ENCODE measurements at regions not wholly inside any gene's neighbourhood (a gene's known extent, or its start where the extent isn't known, plus 50 kb on each side); places are given as distances from the start of the nearest gene placed in this dataset.
A peak's percentile ranks its signal among the peaks of the same experiment; 100 is the strongest.

DNA sequence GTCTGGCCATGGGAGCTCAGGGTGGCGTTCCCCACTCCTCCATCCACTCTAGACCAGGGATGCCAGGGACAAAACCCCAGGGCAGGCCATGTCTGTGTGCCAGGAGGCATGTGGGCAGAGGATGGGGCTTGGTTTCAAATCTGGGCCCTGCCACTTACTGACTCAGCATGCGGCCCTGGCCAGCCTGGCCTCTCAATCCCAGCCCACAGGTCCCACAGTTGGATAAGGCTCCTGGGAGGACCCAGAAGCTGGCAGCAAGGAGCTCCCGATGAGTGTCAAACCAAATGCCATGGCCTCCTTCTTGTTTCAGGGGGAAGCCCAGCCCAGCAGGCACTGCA is 1290.4 kb downstream of the BRD1 start:
- DNase-seq (ENCODE audit: low spot score) = no peak

DNA sequence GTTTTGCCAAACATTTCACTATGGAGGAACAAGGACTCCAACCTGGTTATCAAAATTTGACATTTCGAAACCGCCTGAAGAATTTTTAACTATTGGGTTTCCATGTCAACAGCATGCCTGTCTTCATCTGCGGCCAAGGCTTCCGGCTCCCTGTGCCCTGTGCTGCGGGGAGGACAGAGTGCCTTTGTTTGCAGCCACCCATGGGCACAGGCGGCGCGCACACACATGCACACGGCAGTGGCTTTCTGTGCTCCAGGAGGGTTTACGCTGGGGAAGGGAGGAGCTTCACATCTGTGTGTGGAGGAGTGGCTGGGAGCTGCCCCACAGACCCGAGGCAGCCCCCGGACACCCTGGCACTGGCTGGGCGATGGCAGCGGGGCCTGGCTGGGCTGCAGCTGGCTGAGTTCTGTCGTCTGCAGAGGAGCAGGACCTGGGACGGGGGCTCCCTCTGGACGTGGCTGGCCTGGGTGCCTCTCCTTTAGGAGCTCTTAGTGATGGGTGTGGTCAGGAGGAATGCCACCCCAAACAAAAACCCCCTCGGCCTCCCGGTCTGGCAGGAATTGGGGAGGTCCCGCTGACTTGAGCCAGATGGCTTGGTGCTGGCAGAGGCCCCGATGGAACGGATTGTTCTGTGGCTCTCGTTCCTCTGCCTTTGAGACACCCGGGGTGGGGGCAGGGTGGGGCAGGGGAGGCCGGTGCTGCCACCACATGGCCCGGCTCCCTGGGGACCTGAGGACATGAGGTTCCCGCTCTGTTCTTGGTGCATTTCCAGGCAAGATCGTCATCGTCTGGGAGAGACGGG is 1290.9 kb downstream of the BRD1 start:
- peak; percentile 92 for DNase-seq (ENCODE audit: low spot score)

DNA sequence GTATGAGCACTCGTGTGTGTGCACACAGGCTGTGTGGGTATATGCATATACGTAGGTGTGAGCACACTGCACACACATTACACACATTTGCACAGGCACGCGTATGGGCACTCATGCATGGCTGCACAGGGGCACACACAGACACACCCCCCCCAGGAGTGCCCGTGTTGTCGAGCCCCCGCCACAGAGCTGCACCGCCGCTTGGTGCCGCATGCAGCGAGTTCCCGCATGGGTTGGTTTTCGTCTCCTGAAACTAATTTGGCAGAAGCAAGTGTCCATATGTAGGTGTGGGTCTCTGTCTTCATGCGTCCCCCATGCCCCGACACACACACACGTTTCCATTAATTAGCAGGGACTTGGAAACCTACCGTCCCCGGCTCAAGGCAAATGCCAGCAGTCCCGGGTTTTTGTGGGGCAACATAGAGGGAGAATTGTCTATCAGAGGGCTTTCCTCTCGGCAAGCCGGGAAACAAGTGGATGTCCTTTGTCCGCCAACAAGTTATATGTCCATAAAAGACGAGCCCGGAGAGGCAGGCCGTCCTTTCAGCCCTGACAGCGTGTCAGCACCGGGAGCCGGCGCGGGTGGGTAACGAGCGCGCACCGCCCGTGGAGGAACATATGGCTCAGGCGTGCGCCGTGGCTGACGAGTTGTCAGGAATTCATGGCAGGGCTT is 1291.7 kb downstream of the BRD1 start:
- DNase-seq (ENCODE audit: low spot score) = peak; percentile 31

DNA sequence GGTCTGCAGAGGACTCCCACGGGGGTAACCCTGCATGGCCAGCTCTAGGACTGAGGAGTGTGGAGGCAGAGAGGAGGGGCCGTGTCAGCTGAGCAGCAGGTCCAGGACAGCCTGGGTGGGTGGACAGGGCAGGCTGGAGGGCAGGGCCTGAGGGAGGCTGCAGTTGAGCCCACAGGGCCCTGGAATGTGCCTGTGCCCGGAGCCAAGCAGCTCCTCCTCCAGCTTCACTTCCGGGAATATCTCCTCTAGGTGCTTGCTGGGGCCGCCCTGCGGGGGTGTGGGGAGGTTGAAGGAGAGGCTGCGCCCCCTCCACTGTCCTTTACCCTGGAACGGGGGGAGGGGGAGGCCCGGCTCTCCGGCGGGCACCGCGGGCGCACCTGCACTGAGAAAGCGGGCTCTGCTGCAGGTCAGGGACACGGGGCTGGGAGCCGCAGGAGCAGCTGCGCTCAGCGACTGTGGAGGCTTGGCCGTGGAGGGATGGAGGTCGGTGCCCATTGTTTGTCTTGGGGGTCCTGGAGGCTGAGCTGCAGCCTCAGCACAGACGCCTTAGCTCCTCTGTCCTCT is 1293.2 kb downstream of the BRD1 start:
- DNase-seq (ENCODE audit: low spot score) = no peak

DNA sequence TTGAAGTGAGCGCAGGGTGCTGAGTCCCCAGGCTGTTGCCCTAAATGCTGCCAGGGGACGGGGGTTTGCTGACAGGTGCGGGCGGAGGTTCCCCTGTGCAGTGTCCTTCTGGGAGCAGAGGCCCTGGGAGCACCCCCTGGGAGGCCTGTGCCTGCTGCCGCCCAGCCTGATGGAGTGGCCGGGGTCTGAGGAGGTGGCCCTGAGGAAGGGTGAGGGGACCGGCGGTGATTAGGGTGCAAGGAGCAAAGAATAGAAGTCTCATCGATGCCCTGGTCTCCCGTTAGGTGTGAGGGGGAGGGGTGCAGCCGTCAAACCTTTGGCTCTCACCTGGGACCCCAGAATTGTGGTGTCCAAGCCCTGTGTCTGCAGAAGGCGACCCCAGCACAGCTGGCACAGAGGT is 1294.7 kb downstream of the BRD1 start:
- no peak for DNase-seq (ENCODE audit: low spot score)

DNA sequence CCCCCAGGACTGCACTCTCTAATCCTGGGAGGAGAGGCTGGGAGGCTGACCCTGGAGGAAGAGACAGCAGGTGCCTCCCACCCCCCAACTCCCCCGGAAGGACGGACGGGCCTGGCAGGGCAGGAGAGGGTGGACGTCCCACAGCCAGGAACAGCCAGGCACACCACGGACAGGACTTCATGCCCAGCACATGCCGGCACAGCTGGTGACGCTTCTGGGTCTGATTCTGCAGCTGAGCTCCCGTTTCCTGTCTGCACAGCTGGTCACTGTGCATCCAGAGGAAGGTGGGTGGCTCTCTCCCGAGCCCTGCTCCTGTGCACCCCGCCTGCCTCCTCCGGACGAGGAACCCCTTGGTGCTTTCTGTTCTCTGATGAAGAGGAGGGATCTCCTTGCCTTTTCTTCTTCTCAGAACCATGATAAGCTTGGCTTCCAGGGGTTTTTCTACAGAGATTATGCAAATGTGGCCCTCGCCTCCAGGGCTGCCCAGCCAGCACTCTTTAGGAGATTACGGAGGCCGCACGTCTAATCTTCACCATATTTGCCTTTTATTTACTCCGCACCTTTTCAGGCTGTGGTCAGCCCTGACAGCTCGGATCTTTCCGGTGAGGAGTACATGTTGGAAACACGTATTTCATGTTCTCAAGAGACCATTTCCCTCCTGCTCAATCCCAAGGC is 1295.8 kb downstream of the BRD1 start:
- DNase-seq (ENCODE audit: low spot score) = no peak

DNA sequence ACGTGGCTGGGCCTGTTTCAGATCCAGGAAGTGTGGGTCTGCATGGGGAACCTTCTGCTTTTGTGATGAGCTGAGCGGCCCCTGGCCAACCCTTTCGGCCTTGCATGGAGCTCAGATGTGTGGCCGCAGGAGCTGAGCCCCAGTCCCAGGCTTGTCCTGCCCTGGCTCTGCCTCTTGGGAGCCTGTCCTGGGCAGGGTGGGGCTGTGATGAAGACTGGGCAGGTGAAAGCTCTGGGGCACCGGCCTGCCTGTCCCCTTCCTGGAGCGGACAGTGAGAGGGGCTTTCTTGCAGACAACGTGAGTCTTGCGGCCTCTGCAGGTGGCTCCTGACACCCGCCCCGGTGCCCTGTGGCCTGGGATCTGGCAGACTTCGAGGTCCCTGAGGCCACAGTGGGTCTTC is 1296.6 kb downstream of the BRD1 start:
- no peak for DNase-seq (ENCODE audit: low spot score)

DNA sequence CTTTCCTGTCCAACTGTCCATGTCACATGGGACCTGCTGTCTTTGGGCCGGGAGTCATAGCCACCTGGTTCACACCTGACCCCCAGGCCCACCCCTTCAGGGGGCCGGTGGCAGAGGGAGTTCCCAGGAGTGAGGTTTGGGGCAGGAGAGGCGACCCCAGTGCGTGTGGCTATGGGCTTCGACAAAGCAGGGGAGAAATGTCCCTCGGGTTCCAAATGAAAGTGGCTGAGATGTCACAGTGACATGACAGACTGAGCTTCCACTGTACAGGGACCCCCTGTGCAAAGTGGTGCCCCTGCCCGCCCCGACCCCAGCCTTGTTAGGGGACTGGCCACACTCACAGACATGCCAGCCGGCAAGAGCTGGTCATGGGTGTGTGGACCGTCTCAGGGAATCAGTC is 1297.0 kb downstream of the BRD1 start:
- DNase-seq (ENCODE audit: low spot score) = no peak

DNA sequence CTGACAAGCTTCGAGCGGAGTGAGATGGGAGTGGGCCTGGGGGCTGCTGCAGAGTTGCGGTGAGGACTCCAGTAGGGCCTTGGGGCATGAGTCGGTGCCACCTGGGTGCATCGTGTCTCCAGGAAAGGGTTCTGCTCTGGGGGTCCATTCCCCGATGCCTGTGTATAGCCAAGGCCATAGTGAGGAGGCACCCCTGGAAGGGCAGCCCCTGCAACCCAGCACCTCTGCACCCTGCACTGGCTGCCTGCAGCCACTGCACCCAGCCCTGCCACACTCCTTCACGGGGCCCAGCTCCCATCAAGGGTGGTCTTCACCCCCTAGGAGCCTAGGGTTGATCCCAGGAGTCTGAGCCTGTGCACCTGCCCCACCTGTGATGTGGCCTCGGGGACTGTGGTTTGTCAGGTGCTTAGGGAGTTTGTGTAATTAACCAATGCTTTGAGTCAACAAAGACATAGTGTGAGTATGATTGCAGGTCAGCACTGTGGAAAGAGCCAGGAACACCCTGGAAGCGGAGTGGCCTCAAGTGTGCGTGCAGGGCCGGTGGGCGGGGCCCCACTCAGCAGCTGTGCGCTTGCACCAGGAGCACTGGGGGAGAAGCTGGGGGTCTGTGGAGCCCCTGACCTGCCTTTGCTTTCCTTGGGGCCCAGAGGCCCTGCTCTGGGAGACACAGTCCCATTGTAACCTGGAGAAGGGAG is 1299.3 kb downstream of the BRD1 start:
- no peak for DNase-seq (ENCODE audit: low spot score)

DNA sequence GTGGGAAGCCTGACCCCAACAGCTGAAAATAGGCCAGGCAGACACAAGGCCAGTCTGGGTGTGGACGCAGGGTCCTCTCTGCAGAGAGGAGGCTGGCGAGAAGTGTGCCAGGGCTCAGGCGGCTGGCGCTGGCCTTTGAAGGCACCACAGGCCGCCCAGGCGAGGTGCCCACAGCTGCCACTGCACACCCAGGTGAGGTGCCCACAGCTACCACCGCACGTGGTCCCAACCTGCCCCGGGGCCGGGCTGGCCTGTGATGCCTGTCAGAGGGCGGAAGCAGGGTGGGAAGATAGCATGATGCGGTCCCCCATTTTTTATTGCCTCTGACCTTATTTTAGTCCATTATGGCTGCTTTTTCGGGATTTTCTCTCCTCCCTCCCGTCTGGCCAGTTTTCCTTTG is 1303.9 kb downstream of the BRD1 start:
- DNase-seq (ENCODE audit: low spot score) = no peak

DNA sequence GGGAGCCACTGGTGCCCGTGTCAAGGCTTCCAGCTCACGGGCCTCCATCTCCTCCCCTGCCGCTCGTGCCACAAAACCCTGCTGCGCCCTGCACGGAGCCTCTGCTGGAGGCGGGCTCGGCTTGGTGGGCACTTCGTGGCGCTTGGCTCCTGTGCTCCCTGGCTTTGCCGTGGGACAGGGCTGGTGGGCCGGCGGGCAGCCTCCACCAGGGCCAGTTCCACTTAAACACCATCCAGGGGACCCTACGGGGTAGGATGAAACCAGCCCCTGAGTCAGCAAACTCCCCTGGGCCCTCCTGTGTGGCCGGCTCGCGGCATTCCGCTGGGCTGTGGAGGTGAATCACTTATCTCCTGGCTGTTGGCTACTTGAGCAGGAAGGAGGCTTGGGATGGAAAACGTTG is 1304.6 kb downstream of the BRD1 start:
- DNase-seq (ENCODE audit: low spot score) = no peak

DNA sequence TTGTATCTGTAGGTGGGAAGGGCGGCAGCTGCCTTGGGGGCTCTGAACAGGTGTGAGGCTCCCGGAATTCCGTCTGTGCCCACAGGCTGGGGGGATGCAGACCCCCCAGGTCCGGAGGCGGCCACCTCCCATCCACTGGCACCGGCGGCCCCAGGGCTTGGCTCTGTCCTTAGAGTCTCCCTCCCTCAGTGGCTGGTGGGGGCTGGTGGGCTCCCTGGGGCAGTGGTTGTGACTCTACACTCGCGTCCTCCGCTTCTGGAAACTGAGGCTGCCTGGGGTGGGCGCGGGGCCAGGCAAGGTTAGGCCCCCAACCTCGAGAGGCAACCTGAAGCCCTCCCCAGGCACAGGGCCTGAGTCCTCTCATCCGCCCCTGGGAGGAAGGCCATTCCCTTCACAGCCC is 1305.4 kb downstream of the BRD1 start:
- DNase-seq (ENCODE audit: low spot score) = no peak

DNA sequence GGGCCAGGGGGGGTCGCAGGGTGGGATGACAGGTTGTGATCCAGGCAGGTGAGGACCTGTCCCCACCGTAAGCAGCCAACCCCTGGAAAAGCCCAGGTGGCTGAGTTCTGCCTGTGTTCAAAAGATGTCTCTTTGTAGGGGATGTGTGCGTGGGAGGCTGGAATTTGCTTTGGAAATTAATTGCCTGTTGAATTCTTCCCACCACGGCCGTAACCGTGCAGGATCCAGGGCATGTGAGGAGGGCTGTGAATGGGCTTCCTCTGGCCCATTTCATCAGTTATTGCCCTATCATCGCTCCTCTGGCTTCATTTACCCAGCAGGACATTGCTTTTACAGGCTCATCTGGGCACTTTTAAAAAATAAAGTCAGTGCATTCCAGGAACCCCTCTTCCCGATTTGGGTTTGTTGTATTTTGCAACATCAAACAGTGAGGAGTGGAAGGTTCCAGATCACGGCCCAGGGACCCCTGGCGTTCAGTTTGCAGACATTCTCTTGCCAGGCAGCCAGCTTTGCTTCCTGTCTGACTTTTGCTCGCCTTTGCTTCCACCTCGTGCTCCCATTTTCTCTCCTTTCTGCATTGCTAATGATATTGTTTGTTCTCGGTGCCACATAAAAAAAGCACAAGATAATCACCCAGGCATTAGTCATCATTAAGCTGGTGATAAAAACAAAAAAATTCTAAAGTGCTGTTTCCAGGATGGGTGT is 1306.6 kb downstream of the BRD1 start:
- DNase-seq (ENCODE audit: low spot score) = peak; percentile 54

DNA sequence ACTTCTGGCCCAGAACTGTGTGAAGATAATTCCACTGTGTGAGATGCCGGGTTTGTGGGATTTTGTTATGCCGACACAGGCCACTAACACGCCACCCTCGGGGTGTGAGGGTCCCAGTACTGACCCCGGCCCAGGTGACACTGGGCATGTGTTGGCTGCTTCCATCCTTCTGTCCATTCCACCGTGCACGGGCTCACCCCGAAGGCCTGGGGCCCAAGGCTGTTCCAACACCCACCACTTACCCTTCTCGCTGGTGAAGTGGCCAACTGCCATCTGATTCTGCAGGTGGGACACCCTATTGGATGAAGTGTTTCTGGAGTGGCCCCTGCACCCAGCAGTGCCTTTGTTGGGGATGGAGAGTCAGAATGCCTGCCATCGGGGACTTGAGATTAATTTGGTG is 1307.5 kb downstream of the BRD1 start:
- DNase-seq (ENCODE audit: low spot score) = no peak

DNA sequence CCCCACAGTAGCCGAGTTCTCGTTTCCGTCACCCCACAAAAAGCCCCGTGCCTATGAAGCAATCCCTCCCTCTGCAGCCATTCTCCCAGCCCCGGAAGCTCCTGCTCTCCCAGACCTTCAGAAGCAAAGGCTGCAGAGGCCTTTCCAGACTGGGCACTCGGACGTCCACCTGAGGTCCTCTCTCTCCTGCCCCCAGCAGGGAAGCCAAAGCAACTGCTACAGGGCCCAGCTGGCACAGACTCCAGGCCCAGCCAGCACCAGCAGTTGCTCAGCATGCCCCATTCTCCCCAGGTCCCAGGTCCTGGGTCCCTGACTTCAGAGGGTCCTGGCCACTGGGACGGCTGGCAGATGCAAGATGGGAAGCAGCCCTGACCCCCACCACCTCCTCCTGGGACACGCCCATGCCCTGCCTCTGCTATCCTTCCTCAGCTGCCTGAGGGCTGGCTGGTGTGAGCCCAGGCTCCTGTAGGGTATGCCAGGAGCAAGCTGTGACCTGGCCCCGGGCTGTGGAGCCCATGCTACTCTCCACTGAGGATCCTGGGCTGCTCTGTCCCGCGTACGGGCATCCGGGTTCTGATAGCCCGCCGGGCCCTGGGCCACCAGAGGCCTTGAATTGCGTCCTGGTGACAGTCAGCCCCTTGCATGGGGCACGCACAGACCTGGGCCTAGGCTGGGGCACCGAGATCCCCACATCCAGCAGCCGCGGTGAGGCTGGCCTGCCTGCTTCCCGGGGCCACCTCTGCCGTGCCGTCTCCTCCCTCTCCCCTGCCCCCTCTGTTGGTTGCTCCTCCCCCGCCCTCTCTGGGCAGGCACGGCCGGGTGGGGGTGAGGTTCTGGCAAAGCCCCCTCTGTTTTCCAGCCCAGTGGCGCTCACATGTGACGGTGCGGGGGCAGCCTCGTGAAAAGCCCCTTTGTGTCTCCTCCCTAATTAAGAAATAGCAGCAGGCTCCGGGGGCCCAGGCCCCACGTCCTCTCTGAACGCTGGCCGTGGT is 1310.3 kb downstream of the BRD1 start:
- DNase-seq (ENCODE audit: low spot score) = peak; percentile 76

DNA sequence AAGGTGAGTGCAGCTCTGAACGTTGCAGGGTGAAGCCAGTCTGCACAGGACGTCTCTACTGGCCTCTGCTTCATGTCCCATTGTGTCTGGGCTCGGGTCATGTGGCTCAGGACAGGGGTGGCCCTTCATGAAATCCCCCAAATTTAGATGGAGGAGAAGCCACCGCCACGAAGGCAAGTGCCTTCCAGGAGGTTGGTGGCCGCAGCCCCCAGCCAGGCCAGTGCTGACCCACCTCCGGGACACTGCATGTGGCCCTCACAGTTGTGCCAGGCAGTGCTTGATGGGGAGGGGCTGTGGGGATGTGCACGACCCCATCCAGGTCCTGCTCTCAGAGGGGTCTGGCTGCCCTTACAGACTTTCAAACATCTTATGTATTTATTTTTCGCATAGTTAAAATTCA is 1311.1 kb downstream of the BRD1 start:
- DNase-seq (ENCODE audit: low spot score) = no peak

DNA sequence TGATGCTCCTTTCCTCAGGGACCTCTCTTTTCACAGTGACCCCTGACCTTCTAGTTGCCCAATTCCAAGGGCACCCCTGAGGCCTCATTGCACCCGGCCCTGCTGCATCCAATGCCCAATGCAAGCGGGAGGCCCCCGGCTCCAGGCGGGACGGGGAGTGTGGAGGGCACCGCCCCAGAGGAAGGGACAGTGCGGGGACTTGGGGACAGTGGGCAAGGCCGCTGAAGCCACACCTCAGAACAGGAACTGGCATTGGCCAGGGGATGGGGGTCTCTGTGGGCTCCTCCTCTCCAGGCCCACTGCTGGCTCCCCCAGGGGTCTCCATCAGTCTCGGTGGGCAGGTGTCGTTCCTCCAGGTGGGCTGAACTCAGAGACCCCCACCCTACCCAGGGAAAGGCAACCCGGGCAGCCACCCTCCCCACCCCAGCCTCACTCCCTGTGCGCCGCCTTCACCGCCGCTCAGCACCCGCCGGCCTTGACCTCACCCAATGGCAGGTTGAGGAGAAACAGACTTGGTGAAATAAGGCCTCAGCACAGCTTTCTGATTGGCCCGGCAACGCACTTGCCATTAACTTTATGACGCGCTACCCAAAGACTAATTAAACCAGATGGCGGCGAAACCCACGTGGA is 1312.0 kb downstream of the BRD1 start:
- no peak for DNase-seq (ENCODE audit: low spot score)

DNA sequence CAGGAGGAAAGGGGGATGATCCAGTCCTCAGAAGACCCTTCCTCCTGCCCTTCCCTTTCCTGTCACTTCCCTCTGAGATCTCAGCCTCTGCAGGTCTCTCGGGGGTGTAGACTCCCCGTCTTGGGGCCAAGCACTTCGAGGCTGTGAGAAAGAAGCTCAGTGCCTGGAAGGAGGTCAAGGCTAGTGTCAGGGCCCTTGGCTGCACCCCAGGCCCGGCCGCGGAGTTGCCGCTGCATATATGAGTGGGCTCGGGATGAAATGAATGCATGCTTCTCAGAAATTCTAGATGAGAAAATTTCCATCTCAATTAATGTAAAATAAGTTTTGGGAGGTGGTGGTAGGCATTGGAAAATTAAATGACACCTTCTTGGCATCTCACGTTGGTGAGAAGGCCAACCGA is 1313.7 kb downstream of the BRD1 start:
- no peak for DNase-seq (ENCODE audit: low spot score)

DNA sequence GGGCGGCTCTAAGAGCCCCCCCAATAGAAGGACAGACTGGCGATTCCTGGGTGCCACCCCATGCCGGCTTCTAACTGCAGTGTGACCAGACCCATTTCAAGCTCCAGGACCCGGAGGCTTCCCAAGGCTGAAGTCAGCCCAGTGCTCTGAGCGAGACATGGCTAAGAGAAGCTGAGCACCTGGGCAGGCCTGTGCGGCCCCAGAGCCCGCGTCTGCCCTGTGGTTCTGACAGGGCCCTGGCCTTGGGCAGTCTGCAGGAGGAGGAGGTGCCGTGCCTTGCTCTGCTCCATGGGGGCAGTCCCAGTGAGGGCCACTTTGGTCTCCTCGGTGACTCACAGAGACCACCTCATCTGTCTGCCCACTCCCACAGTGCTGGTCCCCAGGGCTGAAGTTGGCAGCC is 1314.2 kb downstream of the BRD1 start:
- no peak for DNase-seq (ENCODE audit: low spot score)

DNA sequence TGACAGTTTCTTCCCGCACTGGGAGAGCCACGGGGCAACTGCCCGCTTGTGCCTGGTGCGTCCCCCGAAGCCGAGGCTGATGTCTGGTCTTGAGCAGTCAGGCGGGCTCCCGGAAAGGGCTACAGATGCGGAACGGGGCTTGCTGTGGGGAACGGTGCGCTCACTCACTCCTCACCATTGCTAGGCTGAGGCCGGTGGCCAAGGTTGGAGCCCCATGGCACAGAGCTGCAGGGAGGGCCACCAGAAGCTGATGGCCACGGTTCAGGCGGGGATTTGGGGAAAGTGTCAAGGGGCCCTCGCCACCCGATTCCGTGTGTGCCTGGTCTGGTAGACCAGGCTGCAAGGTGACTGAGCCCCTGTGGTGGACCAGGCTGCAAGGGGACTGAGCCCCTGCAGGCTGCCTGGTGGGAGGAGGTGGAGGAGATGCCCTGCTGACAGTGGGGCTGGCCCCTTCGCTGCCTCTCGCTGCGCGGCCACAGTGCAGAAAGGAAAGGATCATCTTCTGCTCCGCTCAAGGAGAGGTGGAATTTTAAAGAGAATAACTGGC is 1315.8 kb downstream of the BRD1 start:
- no peak for DNase-seq (ENCODE audit: low spot score)
